ENCODE measurements at regions not wholly inside any gene's neighbourhood (a gene's known extent, or its start where the extent isn't known, plus 50 kb on each side); places are given as distances from the start of the nearest gene placed in this dataset.
A peak's percentile ranks its signal among the peaks of the same experiment; 100 is the strongest.
"Not testable (repeated sequence)": the region's sequence is repeated elsewhere in the genome, so short reads cannot be mapped to it uniquely, and the experiment has no call there.

DNA sequence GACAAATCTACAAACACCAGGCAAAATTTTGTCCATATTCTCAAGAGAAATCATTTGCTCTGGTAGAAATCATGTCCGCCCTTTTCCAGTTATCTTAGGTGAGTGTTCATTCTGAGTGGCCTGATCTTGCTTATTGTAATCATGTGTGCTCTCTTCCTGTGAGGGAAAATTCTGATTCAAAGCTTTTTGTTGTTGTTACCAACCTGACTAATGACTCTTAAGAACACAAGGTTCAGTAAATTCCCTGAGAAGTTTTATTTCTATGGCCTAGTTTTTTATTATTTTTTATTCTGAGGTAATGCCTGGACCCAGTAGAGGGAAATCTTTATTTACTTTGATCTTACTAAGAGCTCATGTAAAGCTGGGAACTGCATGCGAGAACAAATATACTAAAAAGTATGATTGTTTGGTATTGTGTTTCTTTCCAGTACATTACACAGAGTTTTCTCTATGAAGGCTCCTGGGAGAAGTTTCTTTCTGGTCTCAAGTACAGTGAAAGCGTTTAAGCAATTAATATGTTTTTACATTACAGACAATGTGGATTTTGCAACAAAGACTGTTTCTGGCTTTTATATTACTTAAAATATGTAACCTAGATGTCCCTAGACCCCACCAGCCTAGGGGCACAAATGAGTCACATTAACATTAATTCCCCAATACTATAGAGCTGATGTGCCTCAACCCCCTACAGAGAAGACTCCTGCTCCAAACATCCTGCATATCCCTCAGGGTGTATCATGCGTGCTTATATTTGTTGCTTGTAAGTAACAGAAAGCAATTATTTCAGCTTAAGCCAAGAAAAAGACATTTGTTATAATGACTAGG lies 138.1 kb downstream of the TMEM167A start:
- no peak for ATAC-seq
- BruUV-seq (replicated peaks) = no TSS peak
- H3K9me3 ChIP-seq (ENCODE audit: low read length) = no peaks in the 10 kb centered on the region

DNA sequence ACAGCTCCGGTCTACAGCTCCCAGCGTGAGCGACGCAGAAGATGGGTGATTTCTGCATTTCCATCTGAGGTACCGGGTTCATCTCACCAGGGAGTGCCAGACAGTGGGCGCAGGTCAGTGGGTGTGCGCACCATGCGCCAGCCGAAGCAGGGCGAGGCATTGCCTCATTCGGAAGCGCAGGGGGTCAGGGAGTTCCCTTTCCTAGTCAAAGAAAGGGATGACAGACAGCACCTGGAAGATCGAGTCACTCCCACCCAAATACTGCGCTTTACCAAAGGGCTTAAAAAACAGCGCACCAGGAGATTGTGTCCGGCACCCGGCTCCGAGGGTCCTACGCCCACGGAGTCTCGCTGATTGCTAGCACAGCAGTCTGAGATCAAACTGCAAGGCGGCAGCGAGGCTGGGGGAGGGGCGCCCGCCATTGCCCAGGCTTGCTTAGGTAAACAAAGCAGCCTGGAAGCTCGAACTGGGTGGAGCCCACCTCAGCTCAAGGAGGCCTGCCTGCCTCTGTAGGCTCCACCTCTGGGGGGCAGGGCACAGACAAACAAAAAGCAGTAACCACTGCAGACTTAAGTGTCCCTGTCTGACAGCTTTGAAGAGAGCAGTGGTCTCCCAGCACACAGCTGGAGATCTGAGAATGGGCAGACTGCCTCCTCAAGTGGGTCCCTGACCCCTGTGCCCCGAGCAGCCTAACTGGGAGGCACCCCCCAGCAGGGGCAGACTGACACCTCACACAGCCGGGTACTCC lies 144.5 kb downstream of the TMEM167A start:
- H2AFZ ChIP-seq (ENCODE audit: low read length); intact Hi-C loops (cut with micrococcal nuclease; ENCODE audit: unreplicated experiment); DNase-seq (ENCODE audit: low spot score); FAIRE-seq; H3K27me3 ChIP-seq (ENCODE audit: control insufficient read depth in 1 of 2, insufficient read depth in 2 of 2, low read length in 2 of 2); in situ Hi-C loops (cut with HindIII; ENCODE audit: extremely low pct_ligation_motif_present, low pct_unique_long_range_greater_than_20kb); H3K9me3 ChIP-seq (ENCODE audit: low read length); H3K4me1 ChIP-seq (ENCODE audit: insufficient read depth, low read length); H3K36me3 ChIP-seq (replicated peaks in 1 of 2; ENCODE audit: control insufficient read depth in 1 of 2, insufficient read depth in 2 of 2, low read length in 2 of 2); H3K27ac ChIP-seq (ENCODE audit: extremely low read length, insufficient read depth, low read length); POLR2A ChIA-PET; BruUV-seq (replicated peaks); H4K20me1 ChIP-seq (ENCODE audit: insufficient read depth, low read length); CTCF ChIA-PET (ENCODE audit: low intra/inter-chr PET ratio, low total read pairs); H3K79me2 ChIP-seq (ENCODE audit: insufficient read depth, low read length); H3K9ac ChIP-seq (ENCODE audit: insufficient read depth, low read depth, low read length); H3K4me3 ChIP-seq (replicated peaks in 1 of 3; ENCODE audit: insufficient read depth in 1 of 3, low read depth in 2 of 3, low read length in 3 of 3); ATAC-seq; TF ChIP-seq FOXA1 (IDR thresholded peaks at IDR 0.05): not testable (repeated sequence)
- TF ChIP-seq FOXA1 (CRISPR knock-in tag; IDR thresholded peaks at IDR 0.05) = peak; percentile 60
- TF ChIP-seq, protein P1, sequence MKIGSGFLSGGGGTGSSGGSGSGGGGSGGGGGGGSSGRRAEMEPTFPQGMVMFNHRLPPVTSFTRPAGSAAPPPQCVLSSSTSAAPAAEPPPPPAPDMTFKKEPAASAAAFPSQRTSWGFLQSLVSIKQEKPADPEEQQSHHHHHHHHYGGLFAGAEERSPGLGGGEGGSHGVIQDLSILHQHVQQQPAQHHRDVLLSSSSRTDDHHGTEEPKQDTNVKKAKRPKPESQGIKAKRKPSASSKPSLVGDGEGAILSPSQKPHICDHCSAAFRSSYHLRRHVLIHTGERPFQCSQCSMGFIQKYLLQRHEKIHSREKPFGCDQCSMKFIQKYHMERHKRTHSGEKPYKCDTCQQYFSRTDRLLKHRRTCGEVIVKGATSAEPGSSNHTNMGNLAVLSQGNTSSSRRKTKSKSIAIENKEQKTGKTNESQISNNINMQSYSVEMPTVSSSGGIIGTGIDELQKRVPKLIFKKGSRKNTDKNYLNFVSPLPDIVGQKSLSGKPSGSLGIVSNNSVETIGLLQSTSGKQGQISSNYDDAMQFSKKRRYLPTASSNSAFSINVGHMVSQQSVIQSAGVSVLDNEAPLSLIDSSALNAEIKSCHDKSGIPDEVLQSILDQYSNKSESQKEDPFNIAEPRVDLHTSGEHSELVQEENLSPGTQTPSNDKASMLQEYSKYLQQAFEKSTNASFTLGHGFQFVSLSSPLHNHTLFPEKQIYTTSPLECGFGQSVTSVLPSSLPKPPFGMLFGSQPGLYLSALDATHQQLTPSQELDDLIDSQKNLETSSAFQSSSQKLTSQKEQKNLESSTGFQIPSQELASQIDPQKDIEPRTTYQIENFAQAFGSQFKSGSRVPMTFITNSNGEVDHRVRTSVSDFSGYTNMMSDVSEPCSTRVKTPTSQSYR (CRISPR knock-in tag; IDR thresholded peaks at IDR 0.05; ENCODE audit: borderline replicate concordance) = peak; percentile 54; the same call in 1 of the 2 replicates
- peak overlapping the region; percentile 7; the same call in 1 of the 2 replicates for H3K4me2 ChIP-seq (ENCODE audit: low read depth, low read length)
- 68% methylated on average over 23 of the region's 28 CpGs for WGBS (ENCODE audit: low lambda C conversion rate)

More for the DNA sequence above, 138.1 kb downstream of the TMEM167A start:
- DNase-seq (ENCODE audit: low spot score) (no peak), FAIRE-seq (no peak)
- Histone ChIP-seq H3K4me3 (replicated peaks in 1 of 3; ENCODE audit: insufficient read depth in 1 of 3, low read depth in 2 of 3, low read length in 3 of 3) (no peak overlapping the region), H3K4me1 (ENCODE audit: insufficient read depth, low read length) (no peaks in the 10 kb centered on the region), H3K27me3 (ENCODE audit: control insufficient read depth in 1 of 2, insufficient read depth in 2 of 2, low read length in 2 of 2) (no peaks in the 10 kb centered on the region; a peak in 1 of 5 replicates), H4K20me1 (ENCODE audit: insufficient read depth, low read length) (no peaks in the 10 kb centered on the region), H3K79me2 (ENCODE audit: insufficient read depth, low read length) (no peaks in the 10 kb centered on the region), H3K27ac (ENCODE audit: extremely low read length, insufficient read depth, low read length) (no peak overlapping the region), H3K9ac (ENCODE audit: insufficient read depth, low read depth, low read length) (no peak overlapping the region), H2AFZ (ENCODE audit: low read length) (no peak overlapping the region), H3K4me2 (ENCODE audit: low read depth, low read length) (no peak overlapping the region), H3K36me3 (replicated peaks in 1 of 2; ENCODE audit: control insufficient read depth in 1 of 2, insufficient read depth in 2 of 2, low read length in 2 of 2) (no peaks in the 10 kb centered on the region)
- intact Hi-C loops (cut with micrococcal nuclease; ENCODE audit: unreplicated experiment) = no loop called here
- POLR2A ChIA-PET = no interaction called here
- TF ChIP-seq BRD4 (CRISPR knock-in tag; IDR thresholded peaks at IDR 0.05) = no peak
- no peak for TF ChIP-seq ZC3H13 (CRISPR knock-in tag; IDR thresholded peaks at IDR 0.05)
- TF ChIP-seq ZC3H4 (CRISPR knock-in tag; IDR thresholded peaks at IDR 0.05; ENCODE audit: borderline replicate concordance) = no peak
- TF ChIP-seq ETV6 (CRISPR knock-in tag; conservative IDR thresholded peaks at IDR 0.05) = no peak
- no peak for TF ChIP-seq AGO2 (optimal IDR thresholded peaks at IDR 0.05; ENCODE audit: low read depth, low read length)
- no peak for TF ChIP-seq POLR2A (IDR thresholded peaks at IDR 0.05; ENCODE audit: insufficient read depth in 1 of 2, low read depth in 2 of 2, low read length in 2 of 2)
- TF ChIP-seq ZNF891 (CRISPR knock-in tag; IDR thresholded peaks at IDR 0.05) = no peak
- CTCF ChIA-PET (ENCODE audit: low intra/inter-chr PET ratio, low total read pairs) = no interaction called here
- WGBS (ENCODE audit: low lambda C conversion rate) = 74% methylated on average over 4 of the region's 4 CpGs
- in situ Hi-C loops (cut with HindIII; ENCODE audit: extremely low pct_ligation_motif_present, low pct_unique_long_range_greater_than_20kb) = no loop called here

Data from HepG2 (cell line).